Panc1 (cell line): ENCODE measurements at regions not wholly inside any gene's neighbourhood (a gene's known extent, or its start where the extent isn't known, plus 50 kb on each side); places are given as distances from the start of the nearest gene placed in this dataset.

Experiments
- ATAC-seq: fragments of 200-7000 bp; cut with Tn5 transposase; 2 replicates; pipeline ENCODE4 v1.9.1; 2020; ENCODE audit warnings: mild to moderate bottlenecking, moderate library complexity
- BruUV-seq: library from RNA; stranded (reverse); fragments of 400-500 nt; replicated peaks from 2 replicates; lab custom pipeline; 2021; lab: Mats Ljungman, UMichigan
- CTCF ChIA-PET: fragments of 300-600 bp; sonication (Branson Sonifier 250); formaldehyde crosslinking; loops from one replicate; lab custom pipeline; 2022; ENCODE audit warnings: antibody characterized with exemption; lab: Charles Lee
- POLR2A ChIA-PET: fragments of 300-600 bp; sonication (Branson Sonifier 250); formaldehyde crosslinking; loops from one replicate; lab custom pipeline; 2022; ENCODE audit warnings: antibody characterized with exemption; lab: Charles Lee
- DNase-seq: peaks from one replicate; pipeline ENCODE4 v3.0.0-alpha.2; 2010; ENCODE audit warnings: low read depth, low spot score
- H3K27ac ChIP-seq: 2 replicates; pipeline ENCODE4 v1.5.1; 2011; ENCODE audit warnings: mild to moderate bottlenecking, low read length, inconsistent platforms
- H3K27me3 ChIP-seq: fragments of 200-500 bp; sonication (Bioruptor generic); 2 replicates; pipeline ENCODE4 v1.6.0; 2014; ENCODE audit warnings: low read length, inconsistent platforms; ENCODE audit not compliant: control insufficient read depth, insufficient read depth
- H3K36me3 ChIP-seq: fragments of 200-500 bp; sonication (Bioruptor generic); 2 replicates; pipeline ENCODE4 v1.5.1; 2014; ENCODE audit warnings: inconsistent platforms, mild to moderate bottlenecking, low read length, moderate library complexity; ENCODE audit not compliant: control insufficient read depth, insufficient read depth
- H3K4me1 ChIP-seq: 2 replicates; pipeline ENCODE4 v1.5.1; 2011; ENCODE audit warnings: inconsistent platforms, mild to moderate bottlenecking, low read length, moderate library complexity; ENCODE audit not compliant: control insufficient read depth, insufficient read depth
- H3K4me3 ChIP-seq, 2 experiments: 2 replicates each; pipeline ENCODE4 v1.5.1; 2011 to 2012; ENCODE audit warnings: low read depth in 2 of 2, low read length in 2 of 2, mild to moderate bottlenecking in 2 of 2, inconsistent platforms in 1 of 2, moderate library complexity in 1 of 2
- H3K9me3 ChIP-seq: fragments of 200-500 bp; sonication (Bioruptor generic); 2 replicates; pipeline ENCODE4 v1.5.1; 2014; ENCODE audit warnings: low read depth, mild to moderate bottlenecking, inconsistent platforms, low read length, moderate library complexity; ENCODE audit not compliant: control insufficient read depth, insufficient read depth
- CTCF ChIP-seq: fragments of 450-650 bp; IDR thresholded peaks from 2 replicates; pipeline ENCODE4 v1.5.1; 2017; ENCODE audit warnings: mild to moderate bottlenecking
- POLR2AphosphoS5 ChIP-seq: IDR thresholded peaks from 2 replicates; pipeline ENCODE4 v1.6.1; 2012; ENCODE audit warnings: mild to moderate bottlenecking, low read depth, low read length, moderate library complexity
- REST ChIP-seq, 2 experiments: IDR thresholded peaks; 2 replicates each; pipeline ENCODE4 v1.6.1; 2011 to 2012; ENCODE audit warnings: low read depth in 2 of 2, control low read depth in 1 of 2, low read length in 1 of 2, mild to moderate bottlenecking in 1 of 2, moderate library complexity in 1 of 2; ENCODE audit not compliant: insufficient read depth in 1 of 2
- SIN3A ChIP-seq: IDR thresholded peaks from 2 replicates; pipeline ENCODE4 v1.6.1; 2012; ENCODE audit warnings: low read depth, mild to moderate bottlenecking, low read length, moderate library complexity, borderline replicate concordance; ENCODE audit not compliant: insufficient read depth
- TCF7L2 ChIP-seq: IDR thresholded peaks from 2 replicates; pipeline ENCODE4 v1.6.1; 2011; ENCODE audit warnings: mild to moderate bottlenecking, low read depth, low read length, inconsistent platforms
- in situ Hi-C: cut with HindIII; loops from 2 replicates; pipeline ENCODE4 v1.10.0; 2016; ENCODE audit warnings: low sequenced_read_pairs, low pct_unique_long_range_greater_than_20kb
- intact Hi-C: fragments of 100-400 bp; cut with micrococcal nuclease; formaldehyde crosslinking; loops from one replicate; pipeline ENCODE4 v1.10.0; 2022; ENCODE audit not compliant: unreplicated experiment

GRCh38 chr5:68015381-68016302, 199.9 kb upstream of the PIK3R1 start:
- no TSS peak for BruUV-seq
- ATAC-seq = no peak
- in situ Hi-C loops (no loop called here), intact Hi-C loops (no loop called here)
- Histone ChIP-seq H3K27me3 (no peaks in the 10 kb centered on the region), H3K27ac (no peak overlapping the region), H3K4me1 (no peaks in the 10 kb centered on the region), H3K9me3 (no peaks in the 10 kb centered on the region), H3K4me3 (no peak overlapping the region), H3K36me3 (no peaks in the 10 kb centered on the region)
- no peak for DNase-seq
- TF ChIP-seq TCF7L2 = no peak
- TF ChIP-seq POLR2AphosphoS5 = no peak
- TF ChIP-seq CTCF = no peak
- no peak for TF ChIP-seq REST (IDR thresholded peaks at IDR 0.05; ENCODE audit: insufficient read depth in 1 of 2, low read depth in 2 of 2, low read length in 1 of 2)
- no peak for TF ChIP-seq SIN3A
- CTCF ChIA-PET = no interaction called here
- POLR2A ChIA-PET = no interaction called here

- in situ Hi-C loops (no loop called here), intact Hi-C loops (no loop called here)
- no peak for ATAC-seq
- Histone ChIP-seq H3K27me3 (no peaks in the 10 kb centered on the region), H3K4me3 (no peak overlapping the region), H3K4me1 (no peaks in the 10 kb centered on the region), H3K9me3 (no peaks in the 10 kb centered on the region), H3K36me3 (no peaks in the 10 kb centered on the region), H3K27ac (no peak overlapping the region)
- POLR2A ChIA-PET = interaction anchor here (0.7 kb wide), 1 partner anchor 833 kb away, joined by 4 read pairs; no protein-coding TSS in a partner anchor
- CTCF ChIA-PET = no interaction called here
- DNase-seq = no peak
- TF ChIP-seq SIN3A = no peak
- no TSS peak for BruUV-seq
Observed at GRCh38 chr5:68012831-68013230, 202.7 kb upstream of the PIK3R1 start.

- Histone ChIP-seq H3K27me3 (no peaks in the 10 kb centered on the region), H3K4me1 (no peaks in the 10 kb centered on the region), H3K36me3 (no peaks in the 10 kb centered on the region), H3K4me3 (no peak overlapping the region), H3K27ac (no peak overlapping the region), H3K9me3 (no peaks in the 10 kb centered on the region)
- DNase-seq (no peak), ATAC-seq (no peak)
- no peak for TF ChIP-seq CTCF
- TF ChIP-seq TCF7L2 = no peak
- no peak for TF ChIP-seq SIN3A
- CTCF ChIA-PET = no interaction called here
- no TSS peak for BruUV-seq
- intact Hi-C loops = no loop called here
- in situ Hi-C loops = no loop called here
- POLR2A ChIA-PET = no interaction called here
Observed at GRCh38 chr5:68012429-68012828, 203.1 kb upstream of the PIK3R1 start.
